Stimulated activated naive B cell treated with anti-CD40 and anti-IgM and Interleukin-4, amounts not matched to agents 10 μg/mL and 1 μg/mL and 100 μg/mL, for 72 hours (primary cell): ENCODE measurements at regions not wholly inside any gene's neighbourhood (a gene's known extent, or its start where the extent isn't known, plus 50 kb on each side); places are given as distances from the start of the nearest gene placed in this dataset.
A peak's percentile ranks its signal among the peaks of the same experiment; 100 is the strongest.
"Not testable (repeated sequence)": the region's sequence is repeated elsewhere in the genome, so short reads cannot be mapped to it uniquely, and the experiment has no call there.

Source experiments
- ATAC-seq, 2 donors: fragments of 150-1000 bp; cut with Tn5 transposase; replicated peaks; 2 replicates each; pipeline ENCODE4 v1.10.0; 2021; ENCODE audit warnings: moderate library complexity in 1 of 2
- DNase-seq: peaks from one replicate; pipeline ENCODE4 v3.0.0; 2021
- H3K27ac Mint-ChIP-seq: one replicate; pipeline ENCODE4 v1.8.0; 2022; ENCODE audit warnings: mild to moderate bottlenecking, mixed read lengths
- H3K27me3 Mint-ChIP-seq, 2 donors: one replicate each; pipeline ENCODE4 v1.8.0; 2022; ENCODE audit warnings: mixed read lengths in 2 of 2
- H3K36me3 Mint-ChIP-seq, 2 donors: one replicate each; pipeline ENCODE4 v1.8.0; 2022; ENCODE audit warnings: mixed read lengths in 2 of 2, mild to moderate bottlenecking in 1 of 2
- H3K4me1 Mint-ChIP-seq, 2 donors: one replicate each; pipeline ENCODE4 v1.8.0; 2022; ENCODE audit warnings: mixed read lengths in 2 of 2, mild to moderate bottlenecking in 1 of 2
- H3K4me3 Mint-ChIP-seq, 2 donors: one replicate each; pipeline ENCODE4 v1.8.0; 2022; ENCODE audit warnings: mild to moderate bottlenecking in 2 of 2, mixed read lengths in 2 of 2, moderate library complexity in 1 of 2
- H3K9me3 Mint-ChIP-seq, 2 donors: one replicate each; pipeline ENCODE4 v1.8.0; 2022; ENCODE audit warnings: mixed read lengths in 2 of 2, mild to moderate bottlenecking in 1 of 2

DNA sequence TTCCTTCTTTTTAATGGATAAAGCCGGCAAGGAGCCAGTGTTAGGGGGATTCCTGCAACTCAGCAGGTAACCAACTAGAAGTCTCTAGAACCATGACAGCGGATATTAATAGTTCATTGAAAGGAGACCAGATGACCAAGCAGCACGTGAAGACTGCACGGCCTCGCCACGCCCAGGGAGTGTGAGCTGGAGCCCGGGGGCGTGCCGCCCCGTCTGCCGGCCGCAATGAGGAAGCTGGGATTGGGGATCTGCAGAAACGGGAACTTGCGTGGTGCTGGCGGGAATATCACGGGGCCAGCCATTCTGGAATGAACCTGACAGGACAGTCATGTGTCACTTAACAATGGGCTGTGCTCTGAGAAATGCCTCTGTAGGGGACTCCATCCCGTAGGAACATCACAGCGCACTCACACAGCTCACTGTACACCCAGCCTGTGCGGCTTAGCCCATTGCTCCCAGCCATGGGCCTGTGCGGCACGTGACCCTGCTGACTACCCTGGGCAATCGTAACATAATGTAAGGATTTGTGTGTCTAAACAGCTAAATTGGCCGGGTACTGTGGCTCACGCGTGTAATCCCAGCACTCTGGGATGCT, 4092.8 kb upstream of the TPTE start:
- not testable (repeated sequence) for H3K27me3 Mint-ChIP-seq, H3K4me3 Mint-ChIP-seq, ATAC-seq, H3K4me1 Mint-ChIP-seq, DNase-seq, H3K36me3 Mint-ChIP-seq, H3K27ac Mint-ChIP-seq, H3K9me3 Mint-ChIP-seq

DNA sequence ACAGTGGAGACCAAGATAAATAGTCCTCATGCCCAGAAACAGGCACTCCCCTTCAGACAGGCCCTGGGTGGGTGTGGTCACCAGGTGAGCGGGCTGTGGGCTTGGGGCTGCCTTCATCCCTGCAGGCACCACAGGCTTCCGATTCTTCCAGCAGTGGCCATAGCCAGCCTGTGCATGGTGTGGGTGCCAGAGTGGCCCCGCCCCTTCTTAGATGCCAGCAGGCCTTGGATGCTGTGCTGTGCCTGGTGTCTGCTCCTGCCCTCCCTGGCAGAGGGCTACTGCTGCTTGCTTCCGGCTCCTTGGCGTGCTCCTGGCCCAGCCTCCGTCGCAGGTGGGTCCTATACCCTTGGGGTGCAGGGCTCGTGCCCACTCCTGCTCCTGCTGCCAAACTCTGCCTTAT, 4091.5 kb upstream of the TPTE start:
- H3K27ac Mint-ChIP-seq, H3K4me1 Mint-ChIP-seq, DNase-seq, H3K27me3 Mint-ChIP-seq, H3K4me3 Mint-ChIP-seq, ATAC-seq, H3K9me3 Mint-ChIP-seq, H3K36me3 Mint-ChIP-seq: not testable (repeated sequence)

DNA sequence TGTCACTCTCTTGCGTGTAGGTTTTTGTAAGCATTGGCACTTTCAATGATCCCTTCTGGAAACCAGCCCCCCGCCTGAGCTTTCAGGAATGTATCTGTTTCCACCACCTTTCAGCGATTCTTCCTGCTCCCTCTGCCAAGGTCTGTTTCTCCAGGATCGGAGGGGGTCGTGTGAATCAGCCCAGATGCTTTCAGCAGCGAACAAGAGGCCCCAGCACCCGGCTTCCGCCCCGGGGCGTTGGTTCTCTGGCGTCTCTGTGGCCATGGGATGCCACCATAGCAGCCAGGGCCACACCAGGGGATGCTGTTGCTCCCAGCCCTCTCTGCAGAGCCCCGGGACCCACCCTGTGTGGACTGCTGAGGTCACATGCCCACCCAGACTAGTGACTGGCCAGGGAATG, 4088.2 kb upstream of the TPTE start:
- H3K27ac Mint-ChIP-seq, H3K36me3 Mint-ChIP-seq, H3K9me3 Mint-ChIP-seq, DNase-seq, H3K4me1 Mint-ChIP-seq, H3K4me3 Mint-ChIP-seq, ATAC-seq, H3K27me3 Mint-ChIP-seq: not testable (repeated sequence)

DNA sequence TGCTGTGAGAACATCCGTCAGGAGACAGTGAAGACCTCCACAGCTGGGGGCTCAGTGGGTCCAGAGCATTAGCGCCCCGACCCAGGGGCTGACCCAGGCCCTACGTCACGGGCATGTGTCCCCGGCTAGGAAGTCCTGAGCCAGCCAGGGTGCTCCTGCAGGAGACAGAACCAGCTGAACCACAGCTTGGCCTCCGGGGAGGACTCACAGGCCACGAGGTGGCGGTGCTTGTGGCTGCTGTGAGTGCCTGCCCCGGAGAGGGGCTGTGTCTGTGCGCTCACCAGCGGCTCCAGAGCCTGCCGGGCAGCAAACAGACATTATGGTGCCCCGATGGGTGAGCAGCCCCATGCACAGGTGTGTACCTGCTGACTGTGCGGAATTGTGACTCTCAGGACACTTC, 4085.2 kb upstream of the TPTE start:
- not testable (repeated sequence) for H3K36me3 Mint-ChIP-seq, H3K27me3 Mint-ChIP-seq, H3K9me3 Mint-ChIP-seq, H3K4me1 Mint-ChIP-seq, H3K4me3 Mint-ChIP-seq, DNase-seq, H3K27ac Mint-ChIP-seq, ATAC-seq

DNA sequence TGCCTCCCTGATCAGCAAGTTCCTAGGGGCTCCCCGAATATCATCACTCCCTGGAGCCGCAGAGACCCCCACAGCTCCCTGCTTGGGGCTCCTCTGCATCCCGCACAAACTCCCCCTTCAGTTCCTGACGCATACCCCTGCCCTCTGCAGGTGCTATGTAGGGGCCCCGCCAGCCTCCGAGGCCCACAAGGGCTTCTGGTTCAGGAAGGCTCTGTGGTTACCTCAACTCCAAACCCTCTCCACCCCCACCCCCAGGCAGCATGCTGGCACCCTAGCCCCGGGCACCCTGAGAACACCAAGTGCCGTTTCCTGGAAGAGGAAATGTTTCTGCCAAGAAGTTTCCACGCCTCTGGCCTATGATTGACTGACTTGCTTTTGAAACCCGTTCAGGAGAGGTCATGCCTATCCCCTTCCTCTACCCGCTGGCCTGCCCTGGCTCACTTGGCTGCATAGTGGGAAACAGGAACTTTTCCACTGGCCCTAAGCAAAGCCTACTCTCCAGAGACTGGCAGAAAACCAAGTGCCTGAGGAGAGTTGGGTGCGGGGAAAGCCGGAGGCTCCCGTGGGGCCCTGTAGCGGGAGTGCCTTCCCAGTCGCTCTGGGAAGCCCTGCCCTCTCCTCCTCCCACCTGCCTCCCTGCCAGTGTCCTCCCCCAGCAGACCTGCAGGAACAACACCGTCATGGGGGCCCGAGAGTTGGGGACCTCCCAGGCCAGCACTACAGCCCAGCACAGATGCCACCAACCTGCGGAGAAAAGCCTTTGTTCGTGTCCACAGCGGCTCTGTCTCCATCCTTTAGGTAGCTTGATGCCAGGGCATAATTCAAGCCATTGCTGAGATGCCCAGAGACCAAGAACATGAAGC, 4084.2 kb upstream of the TPTE start:
- H3K4me1 Mint-ChIP-seq, H3K36me3 Mint-ChIP-seq, H3K9me3 Mint-ChIP-seq, H3K27me3 Mint-ChIP-seq, DNase-seq, H3K4me3 Mint-ChIP-seq: not testable (repeated sequence)
- peak overlapping the region; percentile 87 for H3K27ac Mint-ChIP-seq
- peak; percentile 14 to 58 for ATAC-seq

DNA sequence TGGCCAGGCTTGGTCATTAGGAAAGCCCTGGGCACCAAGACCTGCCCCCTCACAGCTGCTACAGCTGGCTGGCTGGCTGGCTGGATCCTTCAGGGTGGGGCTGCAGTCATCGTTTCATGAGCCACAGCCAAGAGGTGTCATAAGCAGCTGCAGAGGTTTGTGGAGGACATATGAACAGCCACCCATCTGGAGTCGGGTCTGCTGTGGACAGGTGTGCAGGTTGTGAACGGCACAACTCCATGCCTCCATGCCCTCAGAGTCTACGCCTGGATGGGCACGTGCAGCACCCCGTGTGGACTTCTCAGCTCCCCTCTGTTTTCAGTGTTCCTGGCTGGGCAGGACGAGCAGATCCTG, 4083.6 kb upstream of the TPTE start:
- H3K4me1 Mint-ChIP-seq, H3K4me3 Mint-ChIP-seq, H3K27me3 Mint-ChIP-seq, H3K36me3 Mint-ChIP-seq, H3K9me3 Mint-ChIP-seq, H3K27ac Mint-ChIP-seq: not testable (repeated sequence)
- peak; percentile 77 to 88 for ATAC-seq
- peak; percentile 36 for DNase-seq

DNA sequence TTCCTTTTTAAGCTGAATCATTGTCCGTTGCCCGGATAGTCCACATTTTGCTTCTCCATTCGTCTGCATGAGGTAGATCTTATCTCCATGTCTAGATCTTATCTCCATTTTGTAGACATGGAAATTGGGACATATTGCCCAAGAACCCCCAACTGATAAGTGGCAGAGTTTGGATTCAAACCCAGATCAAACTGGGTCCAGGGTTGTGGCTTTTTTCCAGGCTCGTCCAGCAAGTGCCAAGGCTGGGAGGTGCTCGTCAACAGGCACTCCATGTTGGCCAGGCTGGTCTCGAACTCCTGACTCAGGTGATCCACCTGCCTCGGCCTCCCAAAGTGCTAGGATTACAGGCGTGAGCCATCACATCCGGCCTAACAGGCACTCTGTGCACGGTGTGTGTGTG, 4082.3 kb upstream of the TPTE start:
- not testable (repeated sequence) for DNase-seq, H3K4me1 Mint-ChIP-seq, H3K27ac Mint-ChIP-seq, H3K9me3 Mint-ChIP-seq, H3K4me3 Mint-ChIP-seq, H3K36me3 Mint-ChIP-seq, H3K27me3 Mint-ChIP-seq, ATAC-seq

DNA sequence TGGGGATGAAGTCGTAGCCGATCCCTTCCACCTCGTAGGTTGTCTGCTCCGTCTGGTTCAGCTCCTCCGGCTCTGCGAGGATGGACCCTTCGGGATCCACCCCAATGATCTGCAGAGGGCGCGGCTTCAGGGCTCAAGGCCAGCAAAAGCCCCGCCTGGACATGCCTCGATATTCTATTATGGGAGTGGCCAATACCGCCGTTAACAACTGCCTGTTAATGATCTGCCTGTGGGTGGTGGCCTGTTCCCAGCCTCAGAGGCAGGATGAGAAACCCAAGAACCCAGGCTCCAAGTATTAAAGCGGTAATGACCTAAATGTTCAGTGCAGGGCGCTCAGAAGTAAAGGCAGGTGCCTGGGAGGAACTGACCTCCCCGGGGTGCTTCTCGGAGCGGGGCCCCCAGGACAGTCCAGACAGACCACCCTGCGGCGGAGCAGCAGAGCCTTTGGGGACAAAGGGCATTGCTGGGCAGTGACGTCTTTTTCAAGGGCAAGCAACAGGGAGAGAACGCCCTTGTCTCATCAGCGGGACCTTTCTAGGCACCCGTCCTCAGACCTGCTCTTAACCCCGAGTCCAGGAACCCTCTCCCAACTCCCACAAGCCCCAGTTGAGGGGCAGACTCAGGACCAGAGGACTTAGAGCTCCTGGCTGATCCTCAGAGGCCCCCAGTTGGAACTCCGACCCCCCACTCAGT, 4066.6 kb upstream of the TPTE start:
- H3K4me3 Mint-ChIP-seq, H3K36me3 Mint-ChIP-seq, H3K27ac Mint-ChIP-seq, H3K4me1 Mint-ChIP-seq, DNase-seq, H3K27me3 Mint-ChIP-seq, H3K9me3 Mint-ChIP-seq, ATAC-seq: not testable (repeated sequence)

DNA sequence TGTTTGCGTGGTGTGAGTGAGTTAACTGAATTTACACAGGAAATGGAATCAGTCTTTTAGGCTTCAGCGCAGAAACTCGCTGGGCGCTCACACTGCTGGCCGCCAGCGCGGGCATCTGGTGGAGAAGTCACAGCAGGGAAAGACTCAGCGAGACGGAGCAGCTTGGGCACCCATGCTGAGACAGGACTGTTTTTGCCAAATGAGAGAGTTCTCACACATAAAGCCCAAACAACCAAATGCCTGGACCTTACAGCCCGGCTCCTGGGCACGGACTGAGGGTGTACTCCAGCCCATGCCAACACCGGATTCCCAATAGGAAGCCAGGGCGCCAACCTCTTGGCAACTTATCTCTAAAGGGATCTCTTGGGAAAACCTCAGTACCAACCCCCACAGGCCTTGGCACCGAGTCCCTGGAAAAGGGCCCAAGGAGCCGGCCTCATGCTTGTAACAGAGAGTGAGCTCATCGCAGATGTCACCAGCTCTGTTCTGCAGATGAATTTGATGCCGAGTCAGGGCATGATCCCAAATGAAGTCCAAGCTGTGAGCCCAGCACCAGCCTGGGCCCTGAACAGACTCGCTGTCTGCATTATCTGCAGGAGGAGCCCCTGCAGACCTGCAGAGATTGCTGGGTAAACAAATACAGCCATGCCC, 4065.2 kb upstream of the TPTE start:
- H3K36me3 Mint-ChIP-seq, H3K4me1 Mint-ChIP-seq, H3K4me3 Mint-ChIP-seq, H3K9me3 Mint-ChIP-seq, ATAC-seq, H3K27me3 Mint-ChIP-seq, DNase-seq, H3K27ac Mint-ChIP-seq: not testable (repeated sequence)

DNA sequence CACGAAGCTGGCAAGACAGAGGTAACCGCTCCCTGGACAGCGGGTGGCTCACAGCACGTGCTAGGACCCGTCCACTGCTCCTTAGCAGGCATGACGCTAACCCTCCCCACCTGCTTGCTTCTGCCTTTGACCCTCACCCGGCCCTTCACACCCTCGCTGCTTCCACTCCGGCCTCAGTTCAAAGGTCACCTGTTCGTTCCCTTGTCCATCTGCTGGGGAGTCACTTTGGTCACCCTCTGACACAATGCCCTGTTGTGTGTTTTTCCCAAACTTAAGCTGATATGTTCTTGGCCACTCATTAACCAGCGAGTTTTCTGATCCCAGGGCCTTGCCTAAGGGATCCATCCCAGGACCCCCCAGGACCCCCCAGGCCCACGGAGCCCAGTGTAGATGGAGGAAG, 4061.6 kb upstream of the TPTE start:
- not testable (repeated sequence) for H3K27ac Mint-ChIP-seq, H3K4me1 Mint-ChIP-seq, H3K36me3 Mint-ChIP-seq, H3K27me3 Mint-ChIP-seq, ATAC-seq, DNase-seq, H3K4me3 Mint-ChIP-seq, H3K9me3 Mint-ChIP-seq

DNA sequence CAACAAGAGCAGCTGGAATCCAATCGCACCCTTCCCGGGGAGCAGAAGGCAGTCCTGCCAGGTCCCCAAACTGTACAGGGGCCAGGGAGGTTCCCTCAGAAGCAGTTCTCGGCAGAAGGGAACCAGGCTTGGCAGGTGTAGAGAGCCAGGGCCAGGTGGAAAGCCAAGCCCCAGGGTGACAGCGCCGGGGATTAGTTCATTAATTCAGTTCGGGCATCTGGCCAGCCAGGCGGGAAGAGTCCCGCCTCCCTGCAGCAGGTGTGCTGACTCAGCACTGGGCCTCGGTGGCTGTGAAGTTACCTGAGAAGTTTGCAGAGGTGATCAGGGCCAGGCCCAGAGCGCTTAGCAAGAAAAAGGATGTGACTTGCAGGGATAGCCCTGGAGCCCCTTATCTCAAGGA, 4060.0 kb upstream of the TPTE start:
- H3K4me1 Mint-ChIP-seq, H3K4me3 Mint-ChIP-seq, H3K27ac Mint-ChIP-seq, H3K27me3 Mint-ChIP-seq, H3K36me3 Mint-ChIP-seq, ATAC-seq, H3K9me3 Mint-ChIP-seq, DNase-seq: not testable (repeated sequence)

DNA sequence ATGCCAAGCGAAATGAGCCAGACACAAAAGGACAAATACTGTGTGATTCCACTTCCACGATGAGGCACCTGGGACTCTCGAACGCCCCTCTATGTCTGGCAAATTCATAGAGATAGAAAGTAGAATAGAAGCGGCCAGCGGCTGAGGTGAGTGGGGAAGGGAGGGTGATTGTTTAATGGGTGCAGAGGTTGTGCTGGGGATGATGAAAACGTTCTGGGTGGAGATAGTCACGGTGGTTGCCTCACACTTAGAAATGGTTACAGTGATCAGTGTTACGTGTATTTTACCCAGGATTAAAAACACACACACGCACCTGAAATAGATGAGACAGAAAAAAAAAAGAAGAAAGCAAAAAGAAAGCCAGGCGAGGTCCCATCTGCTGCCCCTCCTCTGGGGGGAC, 4057.0 kb upstream of the TPTE start:
- H3K4me1 Mint-ChIP-seq, ATAC-seq, H3K27me3 Mint-ChIP-seq, DNase-seq, H3K36me3 Mint-ChIP-seq, H3K4me3 Mint-ChIP-seq, H3K9me3 Mint-ChIP-seq, H3K27ac Mint-ChIP-seq: not testable (repeated sequence)

DNA sequence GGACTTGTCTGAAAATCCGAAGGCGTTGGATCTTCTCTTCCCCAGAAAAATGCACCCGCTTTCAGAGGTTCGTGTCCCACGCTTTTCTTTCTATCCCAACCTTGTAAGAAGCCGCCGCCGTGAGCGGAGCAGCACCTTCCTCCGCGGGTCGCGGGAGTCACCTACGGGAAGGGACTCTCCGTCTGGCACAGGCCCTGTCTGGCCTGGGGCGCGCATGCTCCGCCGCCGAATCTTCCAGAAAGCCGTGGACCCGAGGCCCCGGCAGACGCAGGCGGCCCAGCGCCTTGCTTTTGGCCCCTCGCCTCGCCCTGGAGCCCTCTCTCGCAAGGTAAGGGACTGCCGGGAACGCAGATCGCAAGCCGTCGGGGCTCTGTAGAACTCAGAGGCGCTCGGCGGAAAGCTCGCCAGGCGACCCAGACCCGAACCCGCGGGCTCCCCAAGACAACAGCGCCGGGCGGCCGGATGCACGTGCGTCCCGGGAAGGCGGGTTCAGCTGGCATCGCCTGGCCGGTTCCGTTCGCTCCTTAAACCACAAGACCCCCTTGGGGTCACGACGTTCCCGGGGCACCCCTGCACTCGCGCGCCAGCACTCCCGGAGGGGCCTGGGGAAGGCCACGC, 4055.2 kb upstream of the TPTE start:
- H3K4me1 Mint-ChIP-seq, DNase-seq, H3K36me3 Mint-ChIP-seq, H3K9me3 Mint-ChIP-seq, H3K27me3 Mint-ChIP-seq, H3K4me3 Mint-ChIP-seq, H3K27ac Mint-ChIP-seq, ATAC-seq: not testable (repeated sequence)

DNA sequence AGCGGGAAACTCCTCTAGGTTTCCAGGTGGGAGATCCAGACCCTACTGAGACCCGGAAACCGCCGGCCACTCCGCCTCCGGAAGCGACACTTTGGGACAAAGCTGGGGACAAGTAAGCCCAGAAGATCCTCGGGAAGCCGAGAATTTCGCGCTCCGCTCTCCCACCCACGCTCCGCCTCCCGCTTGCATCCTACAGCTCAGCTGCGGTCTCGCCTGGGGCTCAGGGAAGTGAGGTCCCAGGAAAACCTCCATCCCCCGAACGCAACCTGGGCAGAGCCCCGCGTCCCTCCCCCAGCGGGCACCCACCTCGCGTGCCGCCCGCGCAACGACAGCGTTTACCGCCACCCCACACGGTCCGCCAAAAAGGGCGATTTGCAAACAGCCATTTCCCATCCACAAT, 4054.7 kb upstream of the TPTE start:
- ATAC-seq = peak in 1 of 2 donors; percentile 25
- not testable (repeated sequence) for H3K4me3 Mint-ChIP-seq

More for the DNA sequence above, 4054.7 kb upstream of the TPTE start:
- not testable (repeated sequence) for H3K27me3 Mint-ChIP-seq, DNase-seq, H3K9me3 Mint-ChIP-seq, H3K36me3 Mint-ChIP-seq, H3K4me1 Mint-ChIP-seq, H3K27ac Mint-ChIP-seq
